Neuronal stem cell (in vitro differentiated cells): ENCODE measurements at regions not wholly inside any gene's neighbourhood (a gene's known extent, or its start where the extent isn't known, plus 50 kb on each side); places are given as distances from the start of the nearest gene placed in this dataset.

Experiments used
- DNase-seq: peaks from one replicate; pipeline ENCODE4 v3.0.0-alpha.2; 2013; ENCODE audit warnings: low spot score
- H2AFZ ChIP-seq: one replicate; pipeline ENCODE4 v1.6.1; 2013; ENCODE audit warnings: mild to moderate bottlenecking, low read length, inconsistent platforms
- H2AK5ac ChIP-seq: 2 replicates; pipeline ENCODE4 v1.6.1; 2013; ENCODE audit warnings: low read depth, mild to moderate bottlenecking, inconsistent platforms, low read length, moderate library complexity, mixed read lengths
- H2BK120ac ChIP-seq: 2 replicates; pipeline ENCODE4 v1.6.1; 2013; ENCODE audit warnings: low read depth, mild to moderate bottlenecking, inconsistent platforms, low read length, moderate library complexity, mixed read lengths
- H2BK12ac ChIP-seq: one replicate; pipeline ENCODE4 v1.6.1; 2013; ENCODE audit warnings: low read length, inconsistent platforms
- H2BK15ac ChIP-seq: 2 replicates; pipeline ENCODE4 v1.6.1; 2013; ENCODE audit warnings: mild to moderate bottlenecking, low read length, inconsistent platforms, mixed read lengths
- H2BK5ac ChIP-seq: one replicate; pipeline ENCODE4 v1.6.1; 2013; ENCODE audit warnings: inconsistent platforms, mild to moderate bottlenecking, low read length, moderate library complexity
- H3K14ac ChIP-seq: one replicate; pipeline ENCODE4 v1.6.1; 2013; ENCODE audit warnings: low read length, inconsistent platforms
- H3K18ac ChIP-seq: 2 replicates; pipeline ENCODE4 v1.6.1; 2013; ENCODE audit warnings: low read length, inconsistent platforms
- H3K23ac ChIP-seq: 2 replicates; pipeline ENCODE4 v1.6.1; 2013; ENCODE audit warnings: low read depth, mild to moderate bottlenecking, mixed read lengths, low read length, inconsistent platforms; ENCODE audit not compliant: poor library complexity
- H3K27ac ChIP-seq: replicated peaks from 3 replicates; pipeline ENCODE4 v1.5.1; 2013; ENCODE audit warnings: low read length, inconsistent platforms
- H3K27me3 ChIP-seq, 3 experiments: 2 replicates each; pipeline ENCODE4 v1.6.1; 2013; ENCODE audit warnings: low read length in 3 of 3, mild to moderate bottlenecking in 2 of 3, inconsistent platforms in 1 of 3, low read depth in 1 of 3, mixed read lengths in 1 of 3, moderate library complexity in 1 of 3; ENCODE audit not compliant: control insufficient read depth in 3 of 3, insufficient read depth in 3 of 3
- H3K36me3 ChIP-seq, 2 donors: replicated peaks in 1 of 2; 2 replicates each; pipeline ENCODE4 v1.6.1; 2013; ENCODE audit warnings: low read length in 2 of 2; ENCODE audit not compliant: control insufficient read depth in 2 of 2, insufficient read depth in 2 of 2
- H3K4ac ChIP-seq: 2 replicates; pipeline ENCODE4 v1.6.1; 2013; ENCODE audit warnings: inconsistent platforms, mild to moderate bottlenecking, low read length, moderate library complexity
- H3K4me1 ChIP-seq, 2 donors: 1 replicate in 1 of 2; 2 replicates in 1 of 2; pipeline ENCODE4 v1.6.1; 2013; ENCODE audit warnings: low read length in 2 of 2, low read depth in 1 of 2; ENCODE audit not compliant: control insufficient read depth in 2 of 2, insufficient read depth in 1 of 2
- H3K4me2 ChIP-seq: one replicate; pipeline ENCODE4 v1.6.1; 2013; ENCODE audit warnings: mild to moderate bottlenecking, low read length, inconsistent platforms; ENCODE audit not compliant: insufficient read depth, poor library complexity, severe bottlenecking
- H3K4me3 ChIP-seq, 2 donors: 2 replicates each; pipeline ENCODE4 v1.5.1; 2013; ENCODE audit warnings: low read length in 2 of 2, mild to moderate bottlenecking in 2 of 2, inconsistent platforms in 1 of 2, moderate library complexity in 1 of 2
- H3K79me1 ChIP-seq: one replicate; pipeline ENCODE4 v1.6.1; 2013; ENCODE audit warnings: low read depth, mild to moderate bottlenecking, inconsistent platforms, low read length, moderate library complexity
- H3K9ac ChIP-seq: one replicate; pipeline ENCODE4 v1.6.1; 2013; ENCODE audit warnings: mild to moderate bottlenecking, low read depth, low read length, inconsistent platforms; ENCODE audit not compliant: poor library complexity
- H3K9me3 ChIP-seq, 2 donors: replicated peaks in 1 of 2; 2 replicates each; pipeline versions ENCODE3 to v1.6.1; 2013; ENCODE audit warnings: low read length in 2 of 2, mild to moderate bottlenecking in 2 of 2, inconsistent platforms in 1 of 2, low read depth in 1 of 2, mixed read lengths in 1 of 2, moderate library complexity in 1 of 2; ENCODE audit not compliant: control insufficient read depth in 2 of 2, insufficient read depth in 1 of 2
- H4K8ac ChIP-seq: one replicate; pipeline ENCODE4 v1.6.1; 2013; ENCODE audit warnings: low read depth, mild to moderate bottlenecking, inconsistent platforms, low read length, moderate library complexity
- H4K91ac ChIP-seq: one replicate; pipeline ENCODE4 v1.6.1; 2013; ENCODE audit warnings: low read length, low read depth, mild to moderate bottlenecking, inconsistent platforms; ENCODE audit not compliant: poor library complexity
- WGBS, 2 donors: extraction: QIAGEN DNeasy Blood & Tissue Kit; methylation state at CpG; one replicate each; pipeline ENCODE4 v1.1.7; 2013; ENCODE audit warnings: missing lambda C conversion rate in 2 of 2, mixed read lengths in 1 of 2; ENCODE audit not compliant: insufficient read length in 2 of 2, insufficient replicate concordance in 1 of 2; ENCODE audit errors: extremely low coverage in 2 of 2; 5-methylcytosine and 5-hydroxymethylcytosine counted together

DNA sequence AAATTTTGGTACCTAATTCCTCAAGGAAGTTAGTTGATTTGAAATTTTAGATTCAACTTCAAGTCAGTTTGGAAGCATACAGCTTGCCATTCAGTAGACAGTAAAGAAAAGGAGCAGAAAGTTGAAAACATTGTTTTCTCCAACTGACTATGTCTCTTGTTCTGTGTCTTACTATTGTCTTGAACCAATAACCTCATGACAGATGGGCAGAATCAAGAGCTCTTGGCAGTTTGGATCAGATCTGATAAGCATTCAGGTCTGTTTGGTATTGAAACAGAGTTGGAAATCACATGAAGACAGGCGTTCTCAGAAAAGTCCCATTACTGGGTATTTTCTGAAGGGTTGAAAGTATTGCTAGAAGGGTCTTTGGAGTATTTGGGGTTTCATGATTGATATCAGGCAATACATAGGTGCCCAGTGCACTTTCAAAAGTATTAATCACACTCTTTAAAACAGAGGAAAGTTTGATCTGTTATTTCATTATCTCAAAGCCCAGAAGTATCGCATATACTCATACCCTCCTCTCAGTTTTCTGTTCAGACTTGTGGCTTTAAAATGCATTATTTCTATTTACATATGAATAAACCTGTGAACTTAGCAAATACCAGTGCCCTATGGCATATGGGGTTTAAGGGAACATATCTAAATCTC is 428.4 kb upstream of the ZEB2 start:
- Histone ChIP-seq H3K18ac (no peak overlapping the region), H4K8ac (no peak overlapping the region), H3K9me3 (no peaks in the 10 kb centered on the region), H3K79me1 (no peaks in the 10 kb centered on the region), H3K9ac (no peak overlapping the region), H3K27me3 (no peaks in the 10 kb centered on the region), H4K91ac (no peak overlapping the region), H3K4ac (no peak overlapping the region), H2BK120ac (no peak overlapping the region), H3K36me3 (no peaks in the 10 kb centered on the region), H3K27ac (no peak overlapping the region), H2BK15ac (no peak overlapping the region), H3K4me2 (no peak overlapping the region), H2AFZ (no peak overlapping the region), H3K4me1 (peaks cover 0 to 14% of the 10 kb centered on the region in 2 donors), H3K23ac (no peak overlapping the region), H3K4me3 (no peak overlapping the region), H2AK5ac (no peak overlapping the region), H3K14ac (no peak overlapping the region), H2BK5ac (no peak overlapping the region), H2BK12ac (no peak overlapping the region)
- no CpG with 5 or more reads among the region's 2 CpGs for WGBS, 2 donors
- no peak for DNase-seq

DNA sequence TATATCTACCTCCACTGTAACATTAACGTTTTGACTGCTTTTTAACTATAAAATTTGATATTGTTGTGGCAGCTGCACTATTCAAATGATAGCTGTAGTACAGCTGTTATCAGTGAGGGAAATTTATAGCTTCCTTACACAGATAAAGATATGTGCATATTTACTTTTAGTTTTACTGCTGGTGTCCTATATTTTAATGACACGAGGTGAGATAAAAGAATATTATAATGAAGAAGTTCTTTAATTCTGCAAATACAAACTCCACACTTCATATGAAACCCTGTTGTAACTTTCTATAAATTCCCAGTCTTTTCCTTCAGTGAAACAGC is 427.8 kb upstream of the ZEB2 start:
- no peak overlapping the region for H3K23ac ChIP-seq
- H3K18ac ChIP-seq = no peak overlapping the region
- H3K9ac ChIP-seq = no peak overlapping the region
- no peaks in the 10 kb centered on the region for H3K27me3 ChIP-seq
- no peak for DNase-seq
- H4K91ac ChIP-seq = no peak overlapping the region
- H3K27ac ChIP-seq = no peak overlapping the region
- H2BK5ac ChIP-seq = no peak overlapping the region
- H2AK5ac ChIP-seq = no peak overlapping the region
- no peak overlapping the region for H2BK120ac ChIP-seq
- H3K36me3 ChIP-seq = no peaks in the 10 kb centered on the region
- no peak overlapping the region for H3K4me3 ChIP-seq
- H3K4me2 ChIP-seq = no peak overlapping the region
- no peak overlapping the region for H2BK15ac ChIP-seq
- H2AFZ ChIP-seq = no peak overlapping the region
- H3K4me1 ChIP-seq = peaks cover 0 to 14% of the 10 kb centered on the region in 2 donors
- H2BK12ac ChIP-seq = no peak overlapping the region
- no peak overlapping the region for H3K4ac ChIP-seq
- H3K79me1 ChIP-seq = no peaks in the 10 kb centered on the region
- no CpG with 5 or more reads among the region's 2 CpGs for WGBS, 2 donors
- H3K14ac ChIP-seq = no peak overlapping the region
- no peaks in the 10 kb centered on the region for H3K9me3 ChIP-seq
- no peak overlapping the region for H4K8ac ChIP-seq

DNA sequence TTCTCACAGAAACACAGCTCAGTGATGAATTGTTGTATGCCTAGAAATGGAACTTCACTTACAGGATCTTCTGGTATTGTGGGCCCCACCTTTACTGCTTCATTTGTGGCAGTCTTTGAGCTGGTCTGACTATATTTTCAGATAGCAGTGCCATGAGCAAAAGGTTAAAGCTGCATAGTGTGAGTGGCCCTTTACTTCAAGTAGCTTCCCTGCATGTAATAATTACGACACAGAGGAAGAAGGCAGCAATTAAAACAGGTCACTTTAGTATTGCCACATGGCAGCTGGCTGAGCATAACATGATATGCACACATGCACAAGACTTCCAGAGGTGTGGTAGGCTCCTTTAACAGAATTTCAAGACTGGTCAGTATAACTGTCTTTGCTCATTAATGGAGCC is 426.3 kb upstream of the ZEB2 start:
- no peak overlapping the region for H3K4me3 ChIP-seq
- H2AFZ ChIP-seq = no peak overlapping the region
- DNase-seq = no peak
- peaks cover 0 to 10% of the 10 kb centered on the region in 2 donors for H3K4me1 ChIP-seq
- no peak overlapping the region for H4K8ac ChIP-seq
- no peak overlapping the region for H4K91ac ChIP-seq
- H2BK120ac ChIP-seq = no peak overlapping the region
- no peak overlapping the region for H3K27ac ChIP-seq
- WGBS, 2 donors = no CpG with 5 or more reads among the region's 1 CpG
- no peak overlapping the region for H3K14ac ChIP-seq
- no peak overlapping the region for H2AK5ac ChIP-seq
- H3K4me2 ChIP-seq = no peak overlapping the region
- H3K36me3 ChIP-seq = no peaks in the 10 kb centered on the region
- H3K27me3 ChIP-seq = no peaks in the 10 kb centered on the region
- H3K9ac ChIP-seq = no peak overlapping the region
- no peak overlapping the region for H3K23ac ChIP-seq
- H3K18ac ChIP-seq = no peak overlapping the region
- no peak overlapping the region for H2BK5ac ChIP-seq
- no peaks in the 10 kb centered on the region for H3K79me1 ChIP-seq
- no peak overlapping the region for H2BK15ac ChIP-seq
- no peaks in the 10 kb centered on the region for H3K9me3 ChIP-seq
- no peak overlapping the region for H2BK12ac ChIP-seq
- no peak overlapping the region for H3K4ac ChIP-seq

DNA sequence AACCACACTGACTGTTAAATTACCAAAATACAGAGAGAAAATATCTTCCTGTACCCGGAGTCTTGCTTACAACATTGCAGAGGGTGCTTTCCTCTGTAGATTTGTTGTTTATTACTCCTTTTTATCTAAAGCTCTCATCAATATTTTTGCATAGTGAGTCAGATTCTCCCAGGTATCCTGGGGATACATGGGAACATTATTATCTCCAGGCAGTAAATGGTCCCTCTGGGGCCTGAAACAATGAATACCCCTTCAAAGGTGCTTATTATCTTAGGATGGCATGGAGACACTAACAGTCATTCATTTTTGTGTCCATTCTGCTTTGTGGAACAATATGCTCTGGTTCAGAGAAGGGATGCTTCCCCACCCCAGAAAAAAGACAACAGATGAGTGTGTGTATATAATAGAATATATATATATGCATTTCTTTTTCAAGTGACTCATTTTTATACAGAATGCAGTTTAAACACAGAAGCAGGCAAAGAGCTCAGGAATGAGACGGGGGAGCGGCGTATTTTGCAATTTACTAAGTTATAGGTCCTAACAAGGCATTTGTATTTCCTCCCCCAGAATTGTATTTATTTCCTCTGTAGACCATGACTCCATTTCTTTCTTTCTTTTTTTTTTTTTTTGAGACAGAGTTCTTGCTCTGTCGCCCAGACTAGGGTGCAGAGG is 424.8 kb upstream of the ZEB2 start:
- Histone ChIP-seq H3K9me3 (no peaks in the 10 kb centered on the region), H3K4me1 (peaks cover 0 to 7% of the 10 kb centered on the region in 2 donors), H3K27me3 (no peaks in the 10 kb centered on the region), H3K18ac (no peak overlapping the region), H2BK5ac (no peak overlapping the region), H3K14ac (no peak overlapping the region), H2BK15ac (no peak overlapping the region), H2BK12ac (no peak overlapping the region), H3K9ac (no peak overlapping the region), H3K23ac (no peak overlapping the region), H3K27ac (no peak overlapping the region), H3K4ac (no peak overlapping the region), H3K79me1 (no peaks in the 10 kb centered on the region), H2AFZ (peak overlapping the region; percentile 3), H3K4me3 (no peak overlapping the region), H2BK120ac (no peak overlapping the region), H3K36me3 (no peaks in the 10 kb centered on the region), H4K8ac (no peak overlapping the region), H4K91ac (no peak overlapping the region), H3K4me2 (no peak overlapping the region), H2AK5ac (no peak overlapping the region)
- no CpG with 5 or more reads among the region's 5 CpGs for WGBS, 2 donors
- DNase-seq = no peak
